HPDE6-E6E7 (cell line): ENCODE measurements at regions not wholly inside any gene's neighbourhood (a gene's known extent, or its start where the extent isn't known, plus 50 kb on each side); places are given as distances from the start of the nearest gene placed in this dataset.
"Not testable (repeated sequence)": the region's sequence is repeated elsewhere in the genome, so short reads cannot be mapped to it uniquely, and the experiment has no call there.

Experiments used
- DNase-seq: peaks from one replicate; pipeline ENCODE4 v3.0.0; 2011; ENCODE audit warnings: missing footprints; ENCODE audit errors: extremely low spot score

- no peak for DNase-seq
Measured at GRCh38 chr2:128613876-128614275, 295.2 kb upstream of the HS6ST1 start.

GRCh38 chr2:128614907-128615306 lies 296.2 kb upstream of the HS6ST1 start:
- not testable (repeated sequence) for DNase-seq

- no peak for DNase-seq
Measured at GRCh38 chr2:128615571-128615970, 296.9 kb upstream of the HS6ST1 start.

- no peak for DNase-seq
Measured at GRCh38 chr2:128617029-128617590, 298.4 kb upstream of the HS6ST1 start.

- no peak for DNase-seq
Measured at GRCh38 chr2:128617661-128618060, 299.0 kb upstream of the HS6ST1 start.

GRCh38 chr2:128618642-128619041 lies 300.0 kb upstream of the HS6ST1 start:
- no peak for DNase-seq

- no peak for DNase-seq
Measured at GRCh38 chr2:128619471-128620325, 301.0 kb upstream of the HS6ST1 start.

- no peak for DNase-seq
Measured at GRCh38 chr2:128621074-128621473, 302.4 kb upstream of the HS6ST1 start.

GRCh38 chr2:128622371-128622770 lies 303.7 kb upstream of the HS6ST1 start:
- DNase-seq: no peak

GRCh38 chr2:128622955-128623620 lies 304.4 kb upstream of the HS6ST1 start:
- no peak for DNase-seq

- DNase-seq: peak; percentile 12
Measured at GRCh38 chr2:128623776-128624761, 305.4 kb upstream of the HS6ST1 start.

- DNase-seq: no peak
Measured at GRCh38 chr2:128624956-128625355, 306.3 kb upstream of the HS6ST1 start.

- no peak for DNase-seq
Measured at GRCh38 chr2:128625421-128625820, 306.8 kb upstream of the HS6ST1 start.

- no peak for DNase-seq
Measured at GRCh38 chr2:128625963-128626759, 307.5 kb upstream of the HS6ST1 start.

GRCh38 chr2:128626760-128627511 lies 308.3 kb upstream of the HS6ST1 start:
- no peak for DNase-seq

GRCh38 chr2:128628206-128628605 lies 309.5 kb upstream of the HS6ST1 start:
- no peak for DNase-seq

- DNase-seq: no peak
Measured at GRCh38 chr2:128628996-128629395, 310.3 kb upstream of the HS6ST1 start.

- DNase-seq: no peak
Measured at GRCh38 chr2:128630974-128631697, 312.5 kb upstream of the HS6ST1 start.
